Endothelial cell (in vitro differentiated cells): ENCODE measurements at regions not wholly inside any gene's neighbourhood (a gene's known extent, or its start where the extent isn't known, plus 50 kb on each side); places are given as distances from the start of the nearest gene placed in this dataset.

Source experiments
- DNase-seq: peaks from one replicate; pipeline ENCODE4 v3.0.0; 2021; ENCODE audit warnings: low spot score
- H3K27ac Mint-ChIP-seq: one replicate; pipeline ENCODE4 v1.8.0; 2021; ENCODE audit warnings: mixed read lengths, inconsistent platforms; ENCODE audit not compliant: unreplicated experiment
- H3K27me3 Mint-ChIP-seq: one replicate; pipeline ENCODE4 v1.8.0; 2021; ENCODE audit warnings: mild to moderate bottlenecking, moderate library complexity, mixed read lengths, inconsistent platforms; ENCODE audit not compliant: unreplicated experiment
- H3K36me3 Mint-ChIP-seq: one replicate; pipeline ENCODE4 v1.8.0; 2021; ENCODE audit warnings: mild to moderate bottlenecking, low read depth, mixed read lengths, inconsistent platforms; ENCODE audit not compliant: unreplicated experiment
- H3K4me1 Mint-ChIP-seq: one replicate; pipeline ENCODE4 v1.8.0; 2021; ENCODE audit warnings: mild to moderate bottlenecking, mixed read lengths, inconsistent platforms; ENCODE audit not compliant: unreplicated experiment
- H3K4me3 Mint-ChIP-seq: one replicate; pipeline ENCODE4 v1.8.0; 2021; ENCODE audit warnings: mild to moderate bottlenecking, mixed read lengths, inconsistent platforms; ENCODE audit not compliant: unreplicated experiment
- H3K9me3 Mint-ChIP-seq: one replicate; pipeline ENCODE4 v1.8.0; 2021; ENCODE audit warnings: mixed read lengths, inconsistent platforms; ENCODE audit not compliant: unreplicated experiment
- CTCF ChIP-seq: fragments of 200-600 bp; sonication (generic); IDR thresholded peaks from one replicate; pipeline ENCODE4 v1.5.0; 2021; ENCODE audit warnings: antibody characterized with exemption; ENCODE audit not compliant: unreplicated experiment

GRCh38 chr2:163812926-163813520 lies 77.2 kb upstream of the FIGN start:
- Mint-ChIP-seq H3K9me3 (no peaks in the 10 kb centered on the region), H3K4me3 (no peak overlapping the region), H3K36me3 (no peaks in the 10 kb centered on the region), H3K4me1 (peaks cover 9% of the 10 kb centered on the region), H3K27me3 (no peaks in the 10 kb centered on the region), H3K27ac (no peak overlapping the region)
- no peak for DNase-seq
- TF ChIP-seq CTCF, result no peak

GRCh38 chr2:163808406-163808805 lies 72.6 kb upstream of the FIGN start:
- Mint-ChIP-seq H3K9me3 (no peaks in the 10 kb centered on the region), H3K4me1 (peaks cover 9% of the 10 kb centered on the region), H3K4me3 (no peak overlapping the region), H3K36me3 (no peaks in the 10 kb centered on the region), H3K27me3 (no peaks in the 10 kb centered on the region), H3K27ac (no peak overlapping the region)
- no peak for TF ChIP-seq CTCF
- no peak for DNase-seq

- DNase-seq, result no peak
- no peak overlapping the region for H3K4me3 Mint-ChIP-seq
- no peak overlapping the region for H3K27ac Mint-ChIP-seq
- TF ChIP-seq CTCF, result no peak
- H3K4me1 Mint-ChIP-seq, result peaks cover 4% of the 10 kb centered on the region
- H3K27me3 Mint-ChIP-seq, result no peaks in the 10 kb centered on the region
- H3K36me3 Mint-ChIP-seq, result no peaks in the 10 kb centered on the region
- H3K9me3 Mint-ChIP-seq, result no peaks in the 10 kb centered on the region
These were observed 66.5 kb upstream of the FIGN start for GRCh38 chr2:163802284-163802683.

- H3K36me3 Mint-ChIP-seq, result no peaks in the 10 kb centered on the region
- no peaks in the 10 kb centered on the region for H3K27me3 Mint-ChIP-seq
- H3K4me1 Mint-ChIP-seq, result peaks cover 4% of the 10 kb centered on the region
These were observed 65.7 kb upstream of the FIGN start for GRCh38 chr2:163801486-163801885.

More at GRCh38 chr2:163801486-163801885, 65.7 kb upstream of the FIGN start:
- Mint-ChIP-seq H3K27ac (no peak overlapping the region), H3K4me3 (no peak overlapping the region), H3K9me3 (no peaks in the 10 kb centered on the region)
- no peak for DNase-seq
- no peak for TF ChIP-seq CTCF
